ENCODE measurements at regions not wholly inside any gene's neighbourhood (a gene's known extent, or its start where the extent isn't known, plus 50 kb on each side); places are given as distances from the start of the nearest gene placed in this dataset.

GRCh38 chr1:220955116-220955515 is 75.9 kb downstream of the HLX start:
- DNase-seq = no peak
- H3K27me3 ChIP-seq (ENCODE audit: insufficient read depth, low read depth, severe bottlenecking) = no peaks in the 10 kb centered on the region
- no peak for TF ChIP-seq CTCF (IDR thresholded peaks at IDR 0.05; ENCODE audit: low read depth, low read length)
- H3K36me3 ChIP-seq = no peaks in the 10 kb centered on the region
- H3K9me3 ChIP-seq (ENCODE audit: severe bottlenecking) = peaks cover 4% of the 10 kb centered on the region
- H3K4me3 ChIP-seq (ENCODE audit: low read depth, low read length) = no peak overlapping the region
- H3K27ac ChIP-seq = no peak overlapping the region

- no peak overlapping the region for H3K27ac ChIP-seq
- no peak for DNase-seq
- no peak overlapping the region for H3K4me3 ChIP-seq (ENCODE audit: low read depth, low read length)
These were observed 77.4 kb downstream of the HLX start for GRCh38 chr1:220956501-220957232.

GRCh38 chr1:220957233-220957605 is 78.0 kb downstream of the HLX start:
- no peaks in the 10 kb centered on the region for H3K9me3 ChIP-seq (ENCODE audit: severe bottlenecking)
- DNase-seq = no peak
- H3K4me3 ChIP-seq (ENCODE audit: low read depth, low read length) = no peak overlapping the region
- no peaks in the 10 kb centered on the region for H3K27me3 ChIP-seq (ENCODE audit: insufficient read depth, low read depth, severe bottlenecking)
- no peak overlapping the region for H3K27ac ChIP-seq
- no peak for TF ChIP-seq CTCF (IDR thresholded peaks at IDR 0.05; ENCODE audit: low read depth, low read length)
- no peaks in the 10 kb centered on the region for H3K36me3 ChIP-seq

More at GRCh38 chr1:220956501-220957232, 77.4 kb downstream of the HLX start:
- H3K27me3 ChIP-seq (ENCODE audit: insufficient read depth, low read depth, severe bottlenecking) = no peaks in the 10 kb centered on the region
- no peaks in the 10 kb centered on the region for H3K36me3 ChIP-seq
- no peaks in the 10 kb centered on the region for H3K9me3 ChIP-seq (ENCODE audit: severe bottlenecking)
- TF ChIP-seq CTCF (IDR thresholded peaks at IDR 0.05; ENCODE audit: low read depth, low read length) = no peak

GRCh38 chr1:220958234-220958633 is 79.0 kb downstream of the HLX start:
- no peaks in the 10 kb centered on the region for H3K27me3 ChIP-seq (ENCODE audit: insufficient read depth, low read depth, severe bottlenecking)
- DNase-seq = no peak
- TF ChIP-seq CTCF (IDR thresholded peaks at IDR 0.05; ENCODE audit: low read depth, low read length) = no peak
- H3K27ac ChIP-seq = no peak overlapping the region
- H3K36me3 ChIP-seq = no peaks in the 10 kb centered on the region
- no peaks in the 10 kb centered on the region for H3K9me3 ChIP-seq (ENCODE audit: severe bottlenecking)
- no peak overlapping the region for H3K4me3 ChIP-seq (ENCODE audit: low read depth, low read length)

GRCh38 chr1:220962031-220962751 is 82.9 kb downstream of the HLX start:
- TF ChIP-seq CTCF (IDR thresholded peaks at IDR 0.05; ENCODE audit: low read depth, low read length) = no peak
- Histone ChIP-seq H3K9me3 (ENCODE audit: severe bottlenecking) (peaks cover 10% of the 10 kb centered on the region), H3K4me3 (ENCODE audit: low read depth, low read length) (no peak overlapping the region), H3K27me3 (ENCODE audit: insufficient read depth, low read depth, severe bottlenecking) (no peaks in the 10 kb centered on the region), H3K36me3 (no peaks in the 10 kb centered on the region), H3K27ac (no peak overlapping the region)
- DNase-seq = no peak
